GM04504 (cell line): ENCODE measurements at regions not wholly inside any gene's neighbourhood (a gene's known extent, or its start where the extent isn't known, plus 50 kb on each side); places are given as distances from the start of the nearest gene placed in this dataset.

Experiments used
- DNase-seq: peaks from one replicate; pipeline ENCODE4 v3.0.0-alpha.2; 2012; ENCODE audit warnings: low read depth

DNA sequence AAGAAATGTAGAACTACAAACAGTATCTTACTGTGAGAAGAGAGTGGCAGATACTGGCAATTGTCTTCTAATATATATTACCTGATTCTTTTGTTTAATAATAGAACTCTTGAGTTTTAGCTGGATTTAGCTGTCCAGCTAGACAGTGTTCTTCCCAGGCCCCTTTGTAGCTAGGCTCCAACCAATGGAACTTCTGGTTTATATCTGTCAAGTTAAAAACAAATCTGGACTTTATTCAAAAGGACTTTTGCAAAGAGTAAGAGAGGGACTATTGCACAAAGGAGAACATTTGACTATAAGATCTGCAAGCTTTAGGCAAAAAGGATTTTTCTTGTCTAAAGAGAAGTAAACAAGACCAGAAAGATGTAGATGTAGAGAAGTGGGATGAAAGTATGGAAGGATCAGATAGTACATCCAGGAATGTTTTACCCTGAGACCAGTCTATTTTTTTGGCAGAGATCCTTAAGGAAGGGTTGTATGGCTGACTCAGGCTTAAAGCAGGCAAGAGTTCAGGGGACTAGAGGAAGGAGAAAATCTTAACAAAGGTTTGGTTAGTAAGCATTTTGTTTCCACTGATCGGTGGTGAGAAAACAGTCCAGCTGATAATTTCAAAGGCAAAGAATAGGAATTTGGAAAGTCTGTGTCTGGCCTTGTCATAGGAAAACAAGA is 111.1 kb upstream of the PLEKHA5 start:
- no peak for DNase-seq

DNA sequence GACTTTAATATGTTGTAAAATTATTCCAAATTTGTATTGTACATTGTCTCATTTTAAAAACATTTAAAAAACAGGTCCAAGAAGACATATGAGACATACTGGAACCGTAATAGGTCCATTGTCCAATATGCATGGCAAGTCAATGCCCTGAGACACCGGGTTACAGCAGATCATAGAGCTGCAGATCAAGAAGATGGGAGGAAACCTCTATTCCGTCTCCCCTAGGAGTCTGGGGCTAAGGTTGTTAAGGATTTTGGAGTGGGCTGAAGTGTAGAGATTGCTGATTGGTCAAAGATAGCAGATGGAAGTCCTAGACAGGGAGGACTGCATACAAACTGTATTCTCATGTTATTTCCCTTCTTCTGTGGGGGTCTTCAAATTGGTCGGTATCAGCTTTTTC is 108.3 kb upstream of the PLEKHA5 start:
- DNase-seq, result no peak

DNA sequence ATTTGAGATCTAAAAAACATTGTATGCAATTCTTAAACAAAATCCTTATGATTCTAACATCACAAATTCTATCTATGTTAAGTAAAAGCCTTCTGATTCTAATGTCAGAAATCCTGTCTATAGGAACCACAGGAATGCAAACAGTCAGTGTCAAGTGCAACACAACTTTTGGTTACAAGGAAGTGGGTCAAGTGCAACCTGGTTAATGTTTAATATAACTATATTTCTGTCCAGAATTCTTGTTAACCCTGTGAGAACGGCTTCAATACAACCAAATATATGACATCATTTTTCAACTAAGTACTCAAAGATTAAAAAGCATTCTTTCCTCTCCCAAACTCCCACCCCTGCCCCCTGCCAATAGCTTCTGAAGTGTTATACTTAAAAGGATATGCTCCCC is 107.9 kb upstream of the PLEKHA5 start:
- no peak for DNase-seq

DNA sequence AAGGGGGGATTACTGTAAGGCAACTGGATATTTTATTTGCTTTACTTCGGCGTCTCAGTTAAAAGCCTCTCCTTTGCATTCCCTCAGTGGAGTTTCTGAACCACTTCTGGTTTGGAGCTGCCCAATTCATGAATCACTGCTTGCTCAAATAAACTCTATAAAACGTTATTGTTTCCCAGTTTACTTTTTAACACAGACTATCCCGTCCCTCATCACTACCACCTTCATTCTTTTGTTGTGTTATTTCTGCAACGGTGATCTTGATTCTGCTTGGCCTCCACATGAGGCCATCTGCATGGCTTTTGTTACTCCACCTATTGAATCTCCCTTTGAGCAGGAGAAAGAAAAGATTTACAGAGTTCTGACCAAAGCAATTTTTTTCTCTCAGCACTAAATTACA is 104.0 kb upstream of the PLEKHA5 start:
- no peak for DNase-seq

DNA sequence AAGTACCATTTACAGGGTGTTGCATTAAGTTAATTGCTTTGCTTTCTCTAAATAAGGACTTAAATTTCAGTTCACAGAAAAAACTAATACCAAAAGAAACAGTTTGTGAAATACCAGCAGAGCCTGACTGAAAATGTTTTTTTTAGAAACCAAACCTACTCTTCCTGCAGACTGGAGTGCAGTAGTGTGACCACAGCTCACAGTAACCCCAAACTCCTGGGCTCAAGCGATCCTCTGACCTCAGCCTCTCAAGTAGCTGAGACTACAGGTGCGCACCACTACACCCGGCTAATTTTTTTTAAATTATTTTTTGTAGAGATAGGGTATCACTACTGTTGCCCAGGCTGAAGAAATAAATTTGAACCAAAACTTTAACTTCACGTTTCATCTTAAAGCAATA is 103.5 kb upstream of the PLEKHA5 start:
- no peak for DNase-seq

DNA sequence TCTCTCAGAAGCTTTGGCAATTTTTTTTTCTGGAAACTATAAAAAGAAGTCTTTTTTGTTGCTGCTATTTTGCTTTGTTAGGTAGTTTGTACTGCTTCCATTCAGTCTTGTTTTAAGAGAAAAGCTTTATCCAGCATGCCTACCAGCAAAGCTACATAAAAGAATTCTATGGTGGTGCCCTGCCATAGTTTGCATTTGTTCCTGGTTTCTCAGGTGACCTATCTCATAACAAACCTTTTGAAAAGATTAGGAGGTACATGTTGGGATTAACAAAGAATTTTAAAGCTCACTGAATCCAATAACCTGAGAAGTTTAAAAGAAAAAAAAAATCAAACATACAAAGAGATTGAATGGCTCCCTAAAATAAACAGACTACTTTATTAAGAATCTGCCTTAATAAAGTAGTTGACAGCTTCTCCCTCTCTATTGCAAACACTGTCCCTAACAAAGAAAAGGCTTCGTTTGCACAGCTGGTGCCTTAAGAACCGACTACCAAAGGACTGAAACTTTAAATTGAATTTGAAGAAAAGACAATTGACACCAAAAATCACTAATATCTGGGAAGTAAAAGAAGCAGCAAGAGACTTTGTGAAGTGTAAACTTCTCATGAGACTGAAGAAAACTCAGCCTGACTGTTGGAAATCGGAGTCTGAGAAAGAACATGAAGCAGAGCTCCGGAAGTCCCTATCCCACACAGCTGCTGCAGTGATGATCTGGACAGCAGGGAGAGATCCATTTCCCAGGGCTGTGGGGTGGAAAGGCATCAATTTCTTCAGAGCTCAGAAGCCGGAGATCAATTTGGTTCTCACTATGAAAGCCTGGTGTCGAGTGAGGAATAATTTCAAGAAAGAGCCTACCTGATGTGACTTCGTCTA is 102.7 kb upstream of the PLEKHA5 start:
- DNase-seq, result no peak

DNA sequence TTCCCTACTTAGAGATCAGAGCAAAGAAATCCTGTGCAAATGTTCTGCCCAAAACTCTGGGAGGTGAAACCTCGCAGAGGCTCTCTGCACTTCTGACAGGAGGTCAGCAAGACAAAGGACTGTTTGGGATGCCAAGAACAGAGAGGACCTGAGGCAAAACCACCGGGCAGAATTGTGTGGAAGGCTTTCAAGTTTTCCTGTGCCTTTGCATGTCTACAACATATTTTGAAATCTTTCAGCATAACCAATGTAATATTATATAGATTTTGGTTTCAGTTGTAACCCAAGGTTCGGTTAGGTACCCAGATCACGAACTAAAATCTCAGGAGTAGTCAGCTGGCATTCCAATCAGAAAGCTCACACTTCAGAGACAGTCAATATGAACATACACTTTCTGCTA is 99.4 kb upstream of the PLEKHA5 start:
- DNase-seq, result no peak

DNA sequence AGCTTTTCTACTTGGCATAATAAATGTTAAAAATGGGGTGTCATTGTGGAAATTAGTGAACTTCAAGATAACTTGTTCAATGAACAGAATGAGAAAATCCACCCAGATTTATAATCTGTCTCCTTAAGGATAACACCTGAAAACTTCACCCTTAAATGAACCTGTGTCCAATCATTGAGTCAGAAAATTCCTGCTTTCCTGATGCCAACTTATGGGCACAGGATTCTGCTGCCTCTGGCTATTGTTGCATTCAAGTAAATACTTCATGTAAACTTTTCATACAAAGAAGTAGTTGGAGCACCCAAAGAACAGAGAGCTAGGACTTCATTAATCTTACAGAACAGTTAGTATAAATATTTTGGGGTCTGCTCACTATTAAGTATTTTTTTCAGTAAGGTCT is 98.9 kb upstream of the PLEKHA5 start:
- no peak for DNase-seq

DNA sequence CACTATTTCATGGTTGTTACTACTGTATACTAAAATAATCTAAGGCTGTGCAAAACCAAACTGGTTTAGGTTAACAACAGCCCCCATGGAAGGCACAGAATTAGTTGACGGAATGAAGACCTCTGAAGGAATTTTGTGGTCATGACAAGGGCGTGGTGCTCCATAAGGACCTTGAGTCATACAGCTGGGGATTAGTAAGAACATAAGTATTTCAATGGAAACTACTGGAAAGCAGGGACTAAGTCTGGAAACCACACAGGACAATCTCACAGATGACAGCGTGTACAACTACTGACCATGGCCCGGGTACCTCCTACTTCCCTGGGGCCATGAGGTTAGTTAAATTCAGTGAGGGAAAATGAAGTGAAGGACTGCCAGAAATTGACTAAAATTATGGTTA is 98.5 kb upstream of the PLEKHA5 start:
- DNase-seq, result peak; percentile 54

DNA sequence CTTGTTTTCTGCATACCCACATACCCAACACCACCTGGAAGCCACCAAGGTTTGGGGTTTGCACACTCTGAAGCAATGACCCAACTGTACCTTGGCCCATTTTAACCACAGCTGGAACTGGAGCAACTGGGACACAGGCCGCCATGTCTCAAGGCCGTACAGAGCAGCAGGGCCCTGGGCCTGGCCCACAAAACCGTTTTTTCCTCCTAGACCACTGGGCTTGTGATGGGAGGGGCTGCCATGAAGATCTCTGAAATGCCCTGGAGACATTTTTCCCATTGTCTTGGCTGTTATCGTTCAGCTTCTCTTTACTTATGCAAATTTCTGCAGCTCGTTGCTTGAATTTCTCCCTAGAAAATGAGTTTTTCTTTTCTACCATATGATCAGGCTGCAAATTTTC is 96.7 kb upstream of the PLEKHA5 start:
- no peak for DNase-seq

DNA sequence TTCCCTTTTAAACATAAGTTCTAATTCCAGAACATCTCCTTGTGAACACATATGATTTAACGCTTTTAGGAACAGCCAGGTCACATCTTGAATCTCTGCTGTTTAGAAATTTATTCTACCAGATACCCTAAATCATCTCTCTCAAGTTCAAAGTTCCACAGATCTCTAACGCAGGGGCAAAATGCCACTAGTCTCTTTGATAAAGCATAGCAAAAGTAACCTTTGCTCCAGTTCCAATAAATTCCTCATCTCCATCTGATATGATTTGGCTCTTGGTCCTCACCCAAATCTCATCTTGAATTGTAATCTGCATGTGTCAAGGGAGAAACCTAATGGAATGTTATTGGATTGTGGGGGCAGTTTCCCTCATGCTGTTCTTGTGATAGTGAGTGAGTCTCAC is 96.3 kb upstream of the PLEKHA5 start:
- DNase-seq, result no peak

DNA sequence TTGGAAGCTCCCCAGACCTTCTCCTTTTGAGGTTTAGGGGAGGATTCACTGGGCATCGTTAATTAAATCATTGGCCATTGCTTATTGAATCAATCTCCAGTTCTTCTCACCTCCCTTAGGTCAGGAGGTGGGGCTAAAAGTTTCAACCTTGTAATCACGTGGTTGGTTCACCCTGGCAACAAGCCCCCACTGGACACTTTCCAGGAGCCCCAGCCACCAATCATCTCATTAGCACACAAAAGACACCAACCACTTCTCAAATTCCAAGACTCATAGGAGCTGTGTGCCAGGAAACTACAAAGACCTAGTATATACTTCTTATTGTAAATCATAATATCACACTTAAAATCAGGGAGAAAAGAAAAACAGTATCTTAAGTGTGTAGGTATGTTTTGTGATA is 94.6 kb upstream of the PLEKHA5 start:
- DNase-seq, result no peak

DNA sequence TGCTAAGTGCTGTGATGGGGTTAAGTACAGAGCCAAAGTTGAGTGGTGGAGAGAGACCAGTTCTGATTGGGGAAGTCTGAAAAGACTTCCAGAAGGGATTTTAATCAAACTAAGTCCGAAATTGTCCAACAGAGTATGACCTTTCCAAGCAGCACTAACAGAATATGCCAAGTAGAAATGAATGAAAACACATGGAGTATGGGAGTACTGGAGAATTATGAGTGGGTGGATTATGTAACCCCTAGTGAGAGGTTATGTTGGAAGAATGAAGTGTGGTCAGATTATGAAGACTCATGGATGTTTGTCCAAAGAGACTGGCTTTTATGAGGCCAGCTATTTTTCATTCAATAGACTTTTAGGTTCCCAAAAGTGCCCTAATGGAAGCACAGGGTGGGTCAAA is 94.0 kb upstream of the PLEKHA5 start:
- DNase-seq, result peak; percentile 32

DNA sequence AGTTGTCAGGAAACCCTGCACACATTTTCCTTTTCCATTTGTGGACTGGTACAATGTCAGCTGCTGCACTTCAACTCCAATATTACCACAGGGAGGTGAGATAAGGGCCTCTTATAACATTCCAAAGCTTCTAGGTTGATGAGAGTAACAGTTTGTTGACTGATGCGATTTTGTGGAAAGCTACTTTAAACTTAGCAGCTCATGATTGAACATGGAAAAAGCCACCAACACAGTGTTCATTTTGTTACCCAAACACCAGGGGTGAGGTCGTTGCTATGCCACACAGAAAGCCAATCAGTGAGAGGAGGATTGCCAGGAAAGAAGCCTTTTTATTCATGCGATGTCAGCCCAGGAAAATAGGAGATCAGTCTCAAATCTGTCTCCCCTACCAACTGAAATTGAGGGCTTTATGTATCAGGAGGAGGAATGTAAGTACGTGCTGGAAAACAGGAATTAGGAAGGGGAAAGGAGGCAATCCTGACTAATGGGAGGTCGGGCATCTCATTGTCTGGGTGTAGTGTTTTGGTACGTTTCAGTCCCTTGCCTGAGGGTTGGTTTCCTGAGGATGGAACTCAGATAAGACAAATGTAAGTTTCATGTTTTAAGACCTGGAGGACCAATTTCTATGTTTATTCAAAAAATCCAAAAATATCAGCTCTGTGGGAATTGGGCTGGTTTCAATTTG is 92.7 kb upstream of the PLEKHA5 start:
- DNase-seq, result no peak

DNA sequence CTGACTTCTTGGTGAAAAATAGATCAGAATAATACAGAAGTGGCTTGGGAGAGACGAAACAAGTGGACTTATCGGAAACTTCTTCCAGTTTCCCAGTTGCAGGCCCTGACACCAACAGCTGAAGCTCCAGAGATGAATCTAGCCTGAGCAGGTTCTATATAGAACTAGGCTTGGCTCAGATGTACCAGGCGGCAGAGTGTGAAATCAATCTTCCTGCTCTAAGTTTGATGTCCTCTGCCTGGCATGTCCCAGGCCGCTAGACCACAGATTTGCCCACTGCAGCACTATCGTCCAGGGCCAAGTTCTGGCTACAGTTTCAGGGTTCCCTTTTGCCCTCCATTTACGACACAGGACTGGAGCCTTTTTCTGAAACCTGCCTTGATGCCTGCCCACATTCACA is 91.3 kb upstream of the PLEKHA5 start:
- no peak for DNase-seq

DNA sequence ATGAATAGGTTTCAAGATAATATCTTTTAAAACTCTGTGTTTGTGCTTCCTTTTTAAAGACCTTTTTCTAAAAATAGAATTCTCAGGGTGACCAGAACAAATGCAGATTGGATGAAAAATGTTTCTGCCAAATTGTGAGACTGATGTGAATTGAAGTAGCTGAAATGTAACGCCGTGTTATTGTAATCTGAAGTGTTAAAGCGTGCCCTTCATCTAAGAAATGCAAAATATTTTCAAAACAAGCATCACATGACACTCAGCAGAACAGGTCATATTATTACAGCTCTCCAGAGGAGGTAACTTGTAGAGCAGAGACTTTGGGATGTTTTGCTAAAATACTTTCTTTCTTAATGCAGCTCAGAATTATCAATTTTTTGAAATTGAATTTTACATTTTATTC is 90.0 kb upstream of the PLEKHA5 start:
- DNase-seq, result no peak

DNA sequence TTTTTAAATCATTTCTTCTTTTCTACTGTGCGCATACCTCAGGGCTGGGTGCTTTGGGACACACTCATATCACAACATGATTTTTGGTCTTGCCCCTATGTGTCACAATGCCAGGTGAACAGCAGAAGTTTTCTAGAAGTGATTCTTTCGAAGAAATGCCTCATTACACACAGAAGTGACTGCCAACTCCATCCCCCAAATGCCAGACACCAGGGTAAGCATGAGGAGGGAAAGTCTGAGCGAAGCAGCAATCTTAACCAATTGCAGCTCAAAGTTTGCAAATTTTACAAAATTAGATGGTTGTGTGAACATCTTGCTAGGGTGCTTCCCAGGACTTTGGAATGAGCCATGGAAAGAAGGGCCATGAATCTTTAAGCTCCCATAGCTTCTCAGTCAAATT is 87.3 kb upstream of the PLEKHA5 start:
- DNase-seq, result no peak

DNA sequence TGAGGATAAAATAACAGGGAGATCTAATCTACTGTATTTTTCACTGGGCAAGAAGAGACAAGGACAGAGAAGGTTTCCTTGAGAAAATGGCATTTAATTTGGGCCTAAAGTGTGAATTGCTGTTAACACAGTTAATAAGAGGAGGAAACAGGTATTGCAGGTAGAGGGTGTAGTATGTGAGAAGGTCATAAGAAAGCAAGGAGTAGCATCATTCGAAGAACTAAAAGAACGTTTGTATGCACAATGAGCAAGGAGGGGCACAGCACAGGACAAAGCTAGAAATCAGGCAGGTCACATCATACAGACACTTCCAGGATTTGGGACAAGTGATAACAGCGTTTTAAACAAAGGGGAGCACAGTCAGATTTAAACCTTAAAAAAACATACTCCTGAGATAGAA is 85.1 kb upstream of the PLEKHA5 start:
- DNase-seq, result no peak

DNA sequence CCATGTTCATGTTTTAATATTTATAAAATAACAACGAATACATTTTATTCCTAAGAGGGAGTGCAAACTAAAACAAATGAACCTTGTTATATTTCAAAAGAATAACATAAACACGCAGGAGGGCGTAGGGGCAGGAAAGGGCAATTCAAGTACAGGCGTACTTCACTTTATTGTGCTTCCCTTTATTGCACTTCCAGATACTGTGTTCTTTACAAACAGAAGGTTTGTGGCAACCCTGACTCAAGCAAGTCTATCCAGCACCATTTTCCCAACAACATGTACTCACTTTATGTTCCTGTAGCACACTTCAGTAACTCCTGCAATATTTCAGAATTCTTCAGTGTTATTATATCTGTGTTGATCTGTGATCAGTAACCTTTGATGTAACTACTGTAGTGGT is 84.6 kb upstream of the PLEKHA5 start:
- no peak for DNase-seq

DNA sequence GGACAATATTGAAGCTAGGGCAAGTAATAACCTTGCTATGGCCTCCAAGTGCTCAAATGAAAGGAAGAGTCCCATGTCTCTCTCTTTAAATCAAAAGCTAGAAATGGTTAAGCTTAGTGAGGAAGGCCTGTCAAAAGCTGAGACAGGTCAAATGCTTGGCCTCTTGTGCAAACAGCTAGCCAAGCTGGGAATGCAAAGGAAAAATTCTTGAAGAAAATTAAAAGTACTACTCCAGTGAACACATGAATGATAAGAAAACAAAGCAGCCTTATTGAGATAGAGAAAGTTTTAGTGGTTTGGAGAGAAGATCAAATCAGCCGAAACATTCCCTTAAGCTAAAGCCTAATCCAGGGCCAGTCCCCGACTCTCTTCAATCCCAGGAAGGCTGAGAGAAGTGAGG is 84.1 kb upstream of the PLEKHA5 start:
- DNase-seq, result no peak

DNA sequence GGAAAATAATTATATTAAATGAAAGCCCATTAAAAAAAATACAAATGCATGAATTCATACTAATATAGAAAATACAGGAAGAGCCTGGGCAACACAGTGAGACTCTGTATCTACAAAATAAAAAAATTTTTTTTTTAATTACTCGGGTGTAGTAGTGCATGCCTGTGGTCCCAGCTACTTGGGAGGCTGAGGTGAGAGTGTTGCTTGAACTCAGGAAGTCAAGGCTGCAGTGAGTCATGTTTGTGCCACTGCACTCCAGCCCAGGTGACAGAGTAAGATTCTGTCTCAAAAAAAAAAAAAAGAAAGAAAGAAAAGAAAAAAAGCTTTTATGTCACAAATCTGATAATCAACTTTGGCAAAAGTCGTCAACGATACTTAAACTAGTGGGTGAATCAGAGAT is 80.6 kb upstream of the PLEKHA5 start:
- no peak for DNase-seq

DNA sequence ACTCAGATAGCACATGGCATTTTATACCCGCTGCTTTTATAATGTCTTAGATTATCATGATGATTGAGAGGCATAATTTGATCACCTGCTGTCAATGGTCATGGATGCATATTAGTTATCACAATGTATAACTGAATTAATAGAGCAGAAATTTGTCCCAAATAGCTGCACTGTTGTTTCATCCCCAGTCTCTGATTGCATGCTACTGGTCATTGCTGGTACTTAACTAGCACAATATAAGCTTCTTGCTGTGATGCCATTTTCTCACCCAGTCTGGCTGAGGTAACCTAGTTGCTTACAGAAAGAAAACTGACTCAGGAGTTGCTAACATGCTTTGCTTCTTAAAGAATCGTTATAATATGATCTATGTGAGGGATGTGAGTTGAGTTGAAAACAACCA is 76.8 kb upstream of the PLEKHA5 start:
- DNase-seq, result no peak

DNA sequence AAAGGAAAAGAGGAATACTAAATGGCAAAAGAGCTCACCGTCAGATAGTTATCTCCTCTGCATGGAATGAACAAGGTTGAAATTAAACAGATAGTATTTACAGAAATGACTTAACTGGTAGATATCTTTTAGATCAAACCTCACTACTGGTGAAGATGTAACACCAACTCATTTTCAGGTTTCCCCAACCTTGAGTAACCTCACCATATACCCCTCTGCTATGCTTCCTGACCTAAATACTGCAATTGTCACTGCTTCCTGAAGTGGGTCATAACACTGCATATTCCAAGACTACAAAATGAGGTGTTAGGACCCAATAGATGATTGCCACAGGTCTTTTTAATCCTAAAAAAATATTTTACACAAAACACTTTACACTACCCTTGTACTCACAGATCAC is 76.3 kb upstream of the PLEKHA5 start:
- no peak for DNase-seq
